Left ventricle myocardium inferior (tissue), 1 donor: ENCODE measurements at regions not wholly inside any gene's neighbourhood (a gene's known extent, or its start where the extent isn't known, plus 50 kb on each side); places are given as distances from the start of the nearest gene placed in this dataset.

Source experiments
- DNase-seq: peaks from one replicate; pipeline ENCODE4 v3.0.0-alpha.2; 2020
- H3K27ac ChIP-seq: fragments of 200-600 bp; replicated peaks from 2 replicates; pipeline ENCODE4 v1.8.0; 2021
- H3K27me3 ChIP-seq: fragments of 200-600 bp; 2 replicates; pipeline ENCODE4 v1.8.0; 2021; ENCODE audit warnings: low read depth
- H3K36me3 ChIP-seq: fragments of 200-600 bp; 2 replicates; pipeline ENCODE4 v1.8.0; 2021
- H3K4me1 ChIP-seq: fragments of 200-600 bp; 2 replicates; pipeline ENCODE4 v1.8.0; 2021
- H3K4me3 ChIP-seq: fragments of 200-600 bp; 2 replicates; pipeline ENCODE4 v1.8.0; 2021; ENCODE audit warnings: mild to moderate bottlenecking, moderate library complexity
- H3K9me3 ChIP-seq: fragments of 200-600 bp; replicated peaks from 2 replicates; pipeline ENCODE4 v1.8.0; 2021
- intact Hi-C: fragments of 100-400 bp; cut with micrococcal nuclease; formaldehyde crosslinking; loops from one replicate; pipeline ENCODE4 v1.11.0; 2022
- TF ChIP-seq, protein P1 (sequence below): fragments of 200-600 bp; IDR thresholded peaks from 2 replicates; pipeline ENCODE4 v1.8.0; 2021; ENCODE audit warnings: antibody characterized with exemption, mild to moderate bottlenecking, borderline replicate concordance
- donor health status: DM: no; HTN: yes; CAD: no; lungs with severe emphysema.

DNA sequence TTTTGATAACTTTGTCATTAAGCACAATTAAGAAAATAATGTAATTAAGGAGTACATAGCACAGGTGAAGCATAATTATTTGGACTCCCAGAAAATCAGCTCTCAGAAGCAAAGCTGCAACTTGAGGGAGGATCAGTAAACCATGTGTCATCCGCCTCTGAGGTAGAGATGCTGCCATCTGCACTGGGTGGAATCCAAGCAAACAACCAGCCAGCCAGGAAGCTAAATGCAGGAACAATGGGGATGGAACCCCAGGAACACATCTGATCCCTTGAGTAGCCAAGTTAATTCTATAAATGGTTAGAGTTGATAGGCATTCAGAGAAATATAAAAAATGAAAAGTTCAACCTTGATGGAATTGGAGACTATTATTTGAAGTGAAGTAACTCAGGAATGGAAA, 520.2 kb downstream of the RFC3 start:
- intact Hi-C loops: no loop called here
- TF ChIP-seq, protein P1, sequence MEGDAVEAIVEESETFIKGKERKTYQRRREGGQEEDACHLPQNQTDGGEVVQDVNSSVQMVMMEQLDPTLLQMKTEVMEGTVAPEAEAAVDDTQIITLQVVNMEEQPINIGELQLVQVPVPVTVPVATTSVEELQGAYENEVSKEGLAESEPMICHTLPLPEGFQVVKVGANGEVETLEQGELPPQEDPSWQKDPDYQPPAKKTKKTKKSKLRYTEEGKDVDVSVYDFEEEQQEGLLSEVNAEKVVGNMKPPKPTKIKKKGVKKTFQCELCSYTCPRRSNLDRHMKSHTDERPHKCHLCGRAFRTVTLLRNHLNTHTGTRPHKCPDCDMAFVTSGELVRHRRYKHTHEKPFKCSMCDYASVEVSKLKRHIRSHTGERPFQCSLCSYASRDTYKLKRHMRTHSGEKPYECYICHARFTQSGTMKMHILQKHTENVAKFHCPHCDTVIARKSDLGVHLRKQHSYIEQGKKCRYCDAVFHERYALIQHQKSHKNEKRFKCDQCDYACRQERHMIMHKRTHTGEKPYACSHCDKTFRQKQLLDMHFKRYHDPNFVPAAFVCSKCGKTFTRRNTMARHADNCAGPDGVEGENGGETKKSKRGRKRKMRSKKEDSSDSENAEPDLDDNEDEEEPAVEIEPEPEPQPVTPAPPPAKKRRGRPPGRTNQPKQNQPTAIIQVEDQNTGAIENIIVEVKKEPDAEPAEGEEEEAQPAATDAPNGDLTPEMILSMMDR: no peak

DNA sequence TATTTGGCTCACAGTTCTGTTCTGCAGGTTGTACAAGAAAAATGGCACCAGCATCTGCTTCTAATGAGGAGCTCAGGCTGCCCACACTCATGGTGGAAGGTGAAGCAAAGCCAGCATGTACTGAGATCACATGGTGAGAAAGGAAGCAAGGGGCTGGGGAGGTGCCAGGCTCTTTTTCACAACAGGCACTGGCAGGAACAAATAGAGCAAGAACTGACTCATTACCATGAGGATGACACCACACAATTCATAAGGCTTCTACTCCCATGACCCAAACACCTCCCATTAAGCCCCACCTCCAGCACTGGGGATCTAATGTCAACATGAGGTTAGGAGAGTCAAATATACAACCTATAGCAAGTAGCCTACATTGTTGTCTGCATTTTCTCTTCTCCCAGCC, 522.6 kb downstream of the RFC3 start:
- no peak overlapping the region for H3K4me3 ChIP-seq
- H3K9me3 ChIP-seq: no peaks in the 10 kb centered on the region
- no peaks in the 10 kb centered on the region for H3K4me1 ChIP-seq
- TF ChIP-seq, protein P1: no peak
- no peaks in the 10 kb centered on the region for H3K36me3 ChIP-seq
- H3K27ac ChIP-seq: no peak overlapping the region
- DNase-seq: no peak
- no peaks in the 10 kb centered on the region for H3K27me3 ChIP-seq
- intact Hi-C loops: no loop called here

More for the DNA sequence above, 520.2 kb downstream of the RFC3 start:
- Histone ChIP-seq H3K27me3 (no peaks in the 10 kb centered on the region), H3K9me3 (no peaks in the 10 kb centered on the region), H3K27ac (no peak overlapping the region), H3K36me3 (no peaks in the 10 kb centered on the region), H3K4me3 (no peak overlapping the region), H3K4me1 (no peaks in the 10 kb centered on the region)
- DNase-seq: no peak

GRCh38 chr13:34343413-34343940, 525.5 kb downstream of the RFC3 start:
- no peak for DNase-seq
- TF ChIP-seq, protein P1: no peak
- Histone ChIP-seq H3K4me1 (peaks cover 16% of the 10 kb centered on the region), H3K36me3 (no peaks in the 10 kb centered on the region), H3K4me3 (no peak overlapping the region), H3K9me3 (no peaks in the 10 kb centered on the region), H3K27ac (no peak overlapping the region), H3K27me3 (no peaks in the 10 kb centered on the region)
- intact Hi-C loops: no loop called here

DNA sequence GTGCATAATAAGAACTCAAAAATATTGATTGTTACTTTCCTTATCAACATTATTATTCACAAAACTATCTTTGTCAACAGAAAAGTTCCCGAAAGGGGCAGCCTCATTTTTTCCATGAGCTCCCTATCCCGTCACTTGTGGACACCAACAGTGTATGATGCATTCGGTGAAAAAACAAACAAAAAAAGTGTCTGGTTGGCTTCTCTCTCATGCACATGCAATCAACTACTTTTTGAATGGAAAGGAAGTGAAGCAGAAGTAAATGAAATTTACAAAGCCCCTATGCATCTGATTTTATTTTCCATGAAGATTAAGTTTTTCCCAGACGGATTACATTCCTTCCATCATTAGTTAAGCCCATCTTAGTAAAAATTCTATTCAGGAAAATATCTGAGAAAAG, 526.9 kb downstream of the RFC3 start:
- no peak overlapping the region for H3K4me3 ChIP-seq
- DNase-seq: no peak
- TF ChIP-seq, protein P1: no peak
- peaks cover 26% of the 10 kb centered on the region for H3K4me1 ChIP-seq
- no peaks in the 10 kb centered on the region for H3K36me3 ChIP-seq
- no peaks in the 10 kb centered on the region for H3K27me3 ChIP-seq
- no peak overlapping the region for H3K27ac ChIP-seq
- no peaks in the 10 kb centered on the region for H3K9me3 ChIP-seq
- intact Hi-C loops: no loop called here

GRCh38 chr13:34345258-34345965, 527.5 kb downstream of the RFC3 start:
- DNase-seq: no peak
- no peaks in the 10 kb centered on the region for H3K9me3 ChIP-seq
- H3K4me3 ChIP-seq: no peak overlapping the region
- TF ChIP-seq, protein P1: no peak
- H3K4me1 ChIP-seq: peaks cover 26% of the 10 kb centered on the region
- H3K27ac ChIP-seq: no peak overlapping the region
- no peaks in the 10 kb centered on the region for H3K36me3 ChIP-seq
- intact Hi-C loops: no loop called here
- no peaks in the 10 kb centered on the region for H3K27me3 ChIP-seq
